HG03460 (cell line): ENCODE measurements at regions not wholly inside any gene's neighbourhood (a gene's known extent, or its start where the extent isn't known, plus 50 kb on each side); places are given as distances from the start of the nearest gene placed in this dataset.
"Not testable (repeated sequence)": the region's sequence is repeated elsewhere in the genome, so short reads cannot be mapped to it uniquely, and the experiment has no call there.

ENCODE experiments used
- ATAC-seq: cut with Tn5 transposase; IDR thresholded peaks from one replicate; pipeline ENCODE4 v1.9.1; 2021; ENCODE audit not compliant: unreplicated experiment

DNA sequence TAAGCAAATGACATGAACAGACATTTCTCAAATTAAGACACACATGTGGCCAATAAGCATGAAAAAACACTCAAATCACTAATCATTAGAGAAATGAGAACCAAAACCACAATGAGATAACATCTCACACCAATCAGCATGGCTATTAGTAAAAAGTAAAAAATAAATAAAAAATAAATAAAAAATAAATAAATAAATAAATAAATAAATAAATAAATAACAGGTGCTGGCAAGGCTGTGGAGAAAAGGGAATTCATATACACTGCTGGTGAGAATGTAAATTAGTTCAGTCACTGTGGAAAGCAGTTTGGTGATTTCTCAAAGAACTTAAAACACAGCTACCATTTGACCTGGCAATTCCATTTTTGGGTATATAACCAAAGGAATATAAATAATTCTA, 167.1 kb upstream of the CNKSR2 start:
- no peak for ATAC-seq

GRCh38 chrX:21219208-21219607, 155.0 kb upstream of the CNKSR2 start:
- ATAC-seq, result not testable (repeated sequence)

DNA sequence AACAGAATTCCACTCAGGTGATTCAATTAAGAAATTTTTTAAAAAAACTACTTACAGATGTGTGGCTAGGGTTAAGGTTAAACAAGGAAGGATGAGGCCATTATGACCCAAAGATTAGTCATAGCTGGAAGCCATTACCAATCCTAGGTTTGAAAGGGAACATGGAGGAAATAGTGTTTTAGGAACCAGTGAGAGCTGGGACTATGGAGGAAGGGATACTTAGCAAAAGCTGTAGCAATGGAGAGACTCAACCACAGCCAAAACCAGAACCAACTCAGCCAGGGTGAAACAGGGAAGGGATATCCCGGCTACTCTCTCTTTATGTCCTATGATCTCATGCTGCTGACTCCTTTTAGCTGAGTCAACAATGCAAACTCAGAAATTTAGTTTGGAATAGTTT, 148.6 kb upstream of the CNKSR2 start:
- ATAC-seq, result no peak

DNA sequence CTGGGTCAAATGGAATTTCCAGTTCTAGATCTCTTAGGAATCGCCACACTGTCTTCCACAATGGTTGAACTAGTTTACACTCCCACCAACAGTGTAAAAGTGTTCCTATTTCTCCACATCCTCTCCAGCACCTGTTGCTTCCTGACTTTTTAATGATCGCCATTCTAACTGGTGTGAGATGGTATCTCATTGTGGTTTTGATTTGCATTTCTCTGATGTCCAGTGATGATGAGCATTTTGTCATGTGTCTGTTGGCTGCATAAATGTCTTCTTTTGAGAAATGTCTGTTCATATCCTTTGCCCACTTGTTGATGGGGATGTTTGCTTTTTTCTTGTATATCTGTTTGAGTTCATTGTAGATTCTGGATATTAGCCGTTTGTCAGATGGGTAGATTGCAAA, 145.2 kb upstream of the CNKSR2 start:
- ATAC-seq, result not testable (repeated sequence)

DNA sequence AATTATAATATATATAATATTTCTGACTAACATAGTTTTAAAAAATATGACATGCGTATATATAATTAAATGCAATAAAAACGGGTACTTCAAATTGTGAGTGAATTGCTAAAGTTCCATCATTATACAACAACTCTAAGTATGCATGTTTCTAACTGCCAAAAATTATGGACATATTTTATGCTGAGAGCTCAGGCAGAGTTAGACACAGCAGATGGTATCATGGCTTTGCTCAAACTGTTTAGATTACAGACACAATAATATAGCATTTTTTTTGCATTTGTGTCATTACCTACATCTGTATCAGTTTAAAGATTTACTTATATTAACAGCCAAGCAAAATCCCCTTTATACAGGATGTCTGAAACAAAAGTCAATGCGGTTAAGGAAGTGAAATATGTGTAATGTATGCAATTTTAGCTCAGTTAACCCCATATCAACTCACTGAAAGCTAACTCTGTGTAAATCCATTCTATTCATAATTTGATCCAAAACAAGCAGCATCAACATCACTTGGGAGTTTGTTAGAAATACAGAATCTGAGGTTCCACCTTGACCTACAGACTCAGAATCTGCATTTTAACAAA, 119.1 kb upstream of the CNKSR2 start:
- peak; percentile 99 for ATAC-seq

- no peak for ATAC-seq
Observed at GRCh38 chrX:21266949-21267348, 107.3 kb upstream of the CNKSR2 start.

DNA sequence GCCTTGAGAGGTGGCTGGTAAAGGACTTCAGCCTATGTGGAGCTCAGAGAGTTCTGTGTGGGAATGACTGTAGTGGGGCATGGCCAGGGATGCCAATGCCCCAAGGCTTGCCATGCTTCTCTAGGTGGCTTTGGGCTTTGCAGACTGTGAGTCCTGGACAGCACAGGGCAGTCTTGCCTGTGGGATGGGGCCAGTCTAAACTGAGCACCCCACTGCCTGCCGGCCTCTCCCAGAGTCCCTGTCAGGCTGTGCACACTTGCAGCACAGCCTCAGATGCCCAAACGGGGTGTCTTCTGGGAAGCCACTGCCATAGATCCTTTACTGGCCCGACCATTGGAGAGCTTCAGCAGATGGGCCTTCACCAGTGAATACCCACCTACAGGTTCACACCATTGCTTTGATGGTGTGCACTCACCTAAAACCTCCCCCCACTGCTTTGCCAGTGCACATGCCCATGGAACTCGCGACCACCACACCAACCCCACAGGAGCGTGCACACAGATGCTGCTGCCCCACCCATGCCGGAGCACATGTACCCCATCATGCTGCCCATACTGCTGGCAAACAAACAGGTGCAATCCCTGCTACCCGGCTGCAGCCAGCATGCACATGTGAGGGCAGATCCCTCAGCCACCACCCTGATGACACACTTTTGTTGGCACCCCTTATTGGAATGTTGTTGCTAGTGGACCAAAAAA, 97.3 kb upstream of the CNKSR2 start:
- no peak for ATAC-seq

GRCh38 chrX:21289232-21289631, 85.0 kb upstream of the CNKSR2 start:
- ATAC-seq, result no peak

DNA sequence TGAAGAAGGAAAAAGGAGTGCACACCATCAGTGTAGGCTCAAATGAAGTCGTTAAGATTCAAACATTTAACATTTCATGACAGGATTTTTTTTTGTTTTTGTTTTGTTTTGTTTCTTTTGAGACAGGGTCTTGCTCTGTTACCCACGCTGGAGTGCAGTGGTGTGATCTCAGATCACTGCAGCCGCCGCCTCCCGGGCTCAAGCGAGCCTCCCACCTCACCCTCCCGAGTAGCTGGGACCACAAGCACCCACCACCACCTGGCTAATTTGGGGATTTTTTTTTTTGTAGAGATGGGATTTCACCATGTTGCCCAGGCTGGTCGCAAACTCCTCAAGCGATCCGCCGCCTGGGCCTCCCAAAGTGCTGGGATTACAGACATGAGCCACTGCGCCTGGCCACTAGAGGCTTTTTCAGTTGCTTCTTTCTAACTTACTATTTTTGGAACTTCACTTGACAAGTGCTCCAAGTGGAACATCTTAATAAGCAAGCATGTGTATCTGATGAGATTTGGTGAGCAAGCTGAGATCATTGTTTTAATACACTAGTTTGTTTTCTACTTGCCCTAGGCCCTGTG, 78.9 kb upstream of the CNKSR2 start:
- no peak for ATAC-seq

DNA sequence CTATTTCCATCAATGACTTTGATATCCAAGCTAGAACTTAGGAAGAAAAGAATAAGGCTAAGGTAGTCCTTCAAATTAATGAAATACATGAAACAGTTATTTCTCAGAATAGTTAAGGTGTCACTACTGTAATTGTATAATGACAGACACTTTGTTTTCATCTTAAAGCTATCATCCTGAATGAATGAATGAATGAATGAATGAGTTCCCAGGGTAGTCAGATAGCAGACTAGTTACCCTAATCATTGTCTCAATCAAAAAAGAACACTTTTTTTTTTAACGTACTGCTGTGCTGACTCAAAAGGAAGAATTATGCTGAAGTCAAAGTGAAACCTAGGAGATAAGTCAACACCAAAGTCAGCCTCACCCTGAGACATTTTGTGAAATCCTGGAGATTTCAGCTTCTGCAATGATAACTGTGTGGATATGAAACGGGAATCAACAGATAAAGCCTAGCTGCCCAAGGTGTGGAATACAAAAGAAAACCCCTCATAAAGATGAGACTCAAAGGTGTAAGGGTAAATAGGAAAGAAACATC, 68.3 kb upstream of the CNKSR2 start:
- no peak for ATAC-seq

DNA sequence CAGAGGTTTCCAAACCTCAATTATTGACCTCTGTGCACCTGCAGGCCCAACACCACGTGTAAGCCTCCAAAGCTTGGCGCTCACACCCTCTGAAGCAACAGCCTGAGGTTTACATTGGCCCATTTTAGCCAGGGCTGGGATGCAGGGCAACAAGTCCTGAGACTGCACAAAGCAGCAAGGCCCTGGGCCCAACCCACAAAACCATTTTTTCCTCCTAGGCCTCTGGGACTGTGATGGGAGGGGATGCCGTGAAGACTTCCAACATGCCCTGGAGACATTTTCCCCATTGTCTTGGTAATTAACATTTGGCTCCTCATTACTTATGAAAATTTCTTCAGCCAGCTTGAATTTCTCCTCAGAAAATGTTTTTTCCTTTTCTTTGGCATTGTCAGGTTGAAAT, 54.9 kb upstream of the CNKSR2 start:
- no peak for ATAC-seq
